ENCODE measurements at regions not wholly inside any gene's neighbourhood (a gene's known extent, or its start where the extent isn't known, plus 50 kb on each side); places are given as distances from the start of the nearest gene placed in this dataset.

GRCh38 chr2:129699781-129700573, 279.5 kb upstream of the RAB6C start:
- Histone ChIP-seq H3K4me1 (no peaks in the 10 kb centered on the region), H3K9me3 (replicated peaks) (no peaks in the 10 kb centered on the region), H3K27ac (replicated peaks) (no peak overlapping the region), H3K36me3 (no peaks in the 10 kb centered on the region), H3K4me3 (no peak overlapping the region), H3K27me3 (ENCODE audit: low read depth) (peaks cover 6% of the 10 kb centered on the region)
- DNase-seq: no peak
- intact Hi-C loops (cut with micrococcal nuclease): no loop called here
- TF ChIP-seq CTCF (IDR thresholded peaks at IDR 0.05; ENCODE audit: borderline replicate concordance): no peak

- H3K36me3 ChIP-seq: no peaks in the 10 kb centered on the region
- no peak for TF ChIP-seq CTCF (IDR thresholded peaks at IDR 0.05; ENCODE audit: borderline replicate concordance)
- no peak for DNase-seq
- H3K4me3 ChIP-seq: no peak overlapping the region
- intact Hi-C loops (cut with micrococcal nuclease): no loop called here
- peaks cover 12% of the 10 kb centered on the region for H3K27me3 ChIP-seq (ENCODE audit: low read depth)
- no peaks in the 10 kb centered on the region for H3K9me3 ChIP-seq (replicated peaks)
- no peak overlapping the region for H3K27ac ChIP-seq (replicated peaks)
- H3K4me1 ChIP-seq: no peaks in the 10 kb centered on the region
These were observed 276.9 kb upstream of the RAB6C start for GRCh38 chr2:129702416-129703176.

GRCh38 chr2:129705085-129705484, 274.4 kb upstream of the RAB6C start:
- Histone ChIP-seq H3K27me3 (ENCODE audit: low read depth) (peaks cover 36% of the 10 kb centered on the region), H3K27ac (replicated peaks) (no peak overlapping the region), H3K4me1 (no peaks in the 10 kb centered on the region), H3K36me3 (no peaks in the 10 kb centered on the region), H3K4me3 (no peak overlapping the region), H3K9me3 (replicated peaks) (no peaks in the 10 kb centered on the region)
- no peak for DNase-seq
- TF ChIP-seq CTCF (IDR thresholded peaks at IDR 0.05; ENCODE audit: borderline replicate concordance): no peak
- intact Hi-C loops (cut with micrococcal nuclease): no loop called here

- TF ChIP-seq CTCF (IDR thresholded peaks at IDR 0.05; ENCODE audit: borderline replicate concordance): no peak
- Histone ChIP-seq H3K4me3 (no peak overlapping the region), H3K27me3 (ENCODE audit: low read depth) (peaks cover 47% of the 10 kb centered on the region), H3K9me3 (replicated peaks) (no peaks in the 10 kb centered on the region), H3K27ac (replicated peaks) (no peak overlapping the region), H3K4me1 (no peaks in the 10 kb centered on the region), H3K36me3 (no peaks in the 10 kb centered on the region)
- DNase-seq: no peak
- intact Hi-C loops (cut with micrococcal nuclease): no loop called here
These were observed 271.7 kb upstream of the RAB6C start for GRCh38 chr2:129707800-129708199.

- Histone ChIP-seq H3K36me3 (no peaks in the 10 kb centered on the region), H3K9me3 (replicated peaks) (no peaks in the 10 kb centered on the region), H3K4me3 (no peak overlapping the region), H3K27ac (replicated peaks) (no peak overlapping the region), H3K27me3 (ENCODE audit: low read depth) (peaks cover 48% of the 10 kb centered on the region), H3K4me1 (no peaks in the 10 kb centered on the region)
- intact Hi-C loops (cut with micrococcal nuclease): no loop called here
- no peak for DNase-seq
- no peak for TF ChIP-seq CTCF (IDR thresholded peaks at IDR 0.05; ENCODE audit: borderline replicate concordance)
These were observed 271.1 kb upstream of the RAB6C start for GRCh38 chr2:129708221-129708967.

Measured in left ventricle myocardium inferior (tissue), 1 donor.